ENCODE measurements at regions not wholly inside any gene's neighbourhood (a gene's known extent, or its start where the extent isn't known, plus 50 kb on each side); places are given as distances from the start of the nearest gene placed in this dataset.

DNA sequence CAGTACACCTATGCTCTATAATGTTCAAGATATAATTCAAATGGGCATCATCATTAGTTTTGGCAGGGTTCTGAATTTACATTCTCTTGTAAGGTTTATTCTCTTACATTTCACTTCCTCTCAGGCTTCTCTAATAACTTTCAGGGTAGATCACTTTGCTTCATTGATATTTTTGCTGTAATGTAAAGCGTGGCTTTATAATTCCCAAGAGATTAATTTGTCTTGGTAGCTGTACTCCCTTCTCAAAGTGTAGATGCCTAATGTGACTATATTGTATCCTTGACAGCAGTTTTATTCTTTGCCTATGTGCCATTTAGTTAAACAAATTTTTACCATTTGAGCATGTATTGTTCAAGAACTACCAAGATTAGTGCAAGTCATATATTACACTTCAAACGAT lies 889.1 kb downstream of the TAF11L14 start:
- TF ChIP-seq, protein P1, sequence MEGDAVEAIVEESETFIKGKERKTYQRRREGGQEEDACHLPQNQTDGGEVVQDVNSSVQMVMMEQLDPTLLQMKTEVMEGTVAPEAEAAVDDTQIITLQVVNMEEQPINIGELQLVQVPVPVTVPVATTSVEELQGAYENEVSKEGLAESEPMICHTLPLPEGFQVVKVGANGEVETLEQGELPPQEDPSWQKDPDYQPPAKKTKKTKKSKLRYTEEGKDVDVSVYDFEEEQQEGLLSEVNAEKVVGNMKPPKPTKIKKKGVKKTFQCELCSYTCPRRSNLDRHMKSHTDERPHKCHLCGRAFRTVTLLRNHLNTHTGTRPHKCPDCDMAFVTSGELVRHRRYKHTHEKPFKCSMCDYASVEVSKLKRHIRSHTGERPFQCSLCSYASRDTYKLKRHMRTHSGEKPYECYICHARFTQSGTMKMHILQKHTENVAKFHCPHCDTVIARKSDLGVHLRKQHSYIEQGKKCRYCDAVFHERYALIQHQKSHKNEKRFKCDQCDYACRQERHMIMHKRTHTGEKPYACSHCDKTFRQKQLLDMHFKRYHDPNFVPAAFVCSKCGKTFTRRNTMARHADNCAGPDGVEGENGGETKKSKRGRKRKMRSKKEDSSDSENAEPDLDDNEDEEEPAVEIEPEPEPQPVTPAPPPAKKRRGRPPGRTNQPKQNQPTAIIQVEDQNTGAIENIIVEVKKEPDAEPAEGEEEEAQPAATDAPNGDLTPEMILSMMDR (IDR thresholded peaks at IDR 0.05; ENCODE audit: low read depth, low read length, poor library complexity, severe bottlenecking): no peak
- TF ChIP-seq EZH2phosphoT487 (IDR thresholded peaks at IDR 0.05; ENCODE audit: borderline replicate concordance, low read length): no peak
